H9 (cell line): ENCODE measurements at regions not wholly inside any gene's neighbourhood (a gene's known extent, or its start where the extent isn't known, plus 50 kb on each side); places are given as distances from the start of the nearest gene placed in this dataset.

Experiments
- DNase-seq: peaks from one replicate; pipeline ENCODE4 v3.0.0-alpha.2; 2017
- H2AFZ ChIP-seq: one replicate; pipeline ENCODE4 v1.6.1; 2013; ENCODE audit warnings: mild to moderate bottlenecking, low read length, control low read depth, moderate library complexity
- H2AK5ac ChIP-seq: 2 replicates; pipeline ENCODE4 v1.6.1; 2013; ENCODE audit warnings: low read length, control low read depth, mixed read lengths; ENCODE audit not compliant: insufficient read length
- H2BK120ac ChIP-seq: one replicate; pipeline ENCODE4 v1.6.1; 2013; ENCODE audit warnings: low read depth, mild to moderate bottlenecking, low read length, control low read depth, inconsistent platforms; ENCODE audit not compliant: poor library complexity, severe bottlenecking
- H2BK12ac ChIP-seq: 2 replicates; pipeline ENCODE4 v1.6.1; 2013; ENCODE audit warnings: low read length, control low read depth, mixed read lengths, low read depth; ENCODE audit not compliant: insufficient read length
- H2BK15ac ChIP-seq: 2 replicates; pipeline ENCODE4 v1.6.1; 2013; ENCODE audit warnings: low read depth, low read length, control low read depth
- H2BK20ac ChIP-seq: one replicate; pipeline ENCODE4 v1.6.1; 2013; ENCODE audit warnings: low read depth, mild to moderate bottlenecking, low read length, control low read depth, inconsistent platforms; ENCODE audit not compliant: poor library complexity, severe bottlenecking
- H2BK5ac ChIP-seq: 2 replicates; pipeline ENCODE4 v1.6.1; 2013; ENCODE audit warnings: low read length, control low read depth, mixed read lengths; ENCODE audit not compliant: insufficient read length
- H3K14ac ChIP-seq: 2 replicates; pipeline ENCODE4 v1.6.1; 2013; ENCODE audit warnings: low read length, control low read depth; ENCODE audit not compliant: insufficient read depth
- H3K18ac ChIP-seq: 2 replicates; pipeline ENCODE4 v1.6.1; 2013; ENCODE audit warnings: low read depth, mild to moderate bottlenecking, mixed read lengths, low read length, control low read depth; ENCODE audit not compliant: insufficient read length
- H3K23ac ChIP-seq: 2 replicates; pipeline ENCODE4 v1.6.1; 2013; ENCODE audit warnings: low read length, control low read depth, mixed read lengths, low read depth; ENCODE audit not compliant: insufficient read length
- H3K23me2 ChIP-seq: 2 replicates; pipeline ENCODE4 v1.6.1; 2013; ENCODE audit warnings: low read depth, mild to moderate bottlenecking, mixed read lengths, low read length, control low read depth; ENCODE audit not compliant: insufficient read length, poor library complexity, severe bottlenecking
- H3K27ac ChIP-seq: 2 replicates; pipeline ENCODE4 v1.5.1; 2013; ENCODE audit warnings: low read length, control low read depth, mixed read lengths, low read depth; ENCODE audit not compliant: insufficient read length
- H3K27me3 ChIP-seq: 2 replicates; pipeline ENCODE4 v1.6.1; 2013; ENCODE audit warnings: low read length, control low read depth, inconsistent platforms; ENCODE audit not compliant: insufficient read depth
- H3K4ac ChIP-seq: 2 replicates; pipeline ENCODE4 v1.6.1; 2013; ENCODE audit warnings: low read depth, mild to moderate bottlenecking, control low read depth, inconsistent platforms, low read length, moderate library complexity
- H3K4me1 ChIP-seq: 2 replicates; pipeline ENCODE4 v1.6.1; 2013; ENCODE audit warnings: low read length, control low read depth, inconsistent platforms; ENCODE audit not compliant: insufficient read depth
- H3K4me2 ChIP-seq: 2 replicates; pipeline ENCODE4 v1.6.1; 2013; ENCODE audit warnings: low read length, control low read depth, mixed read lengths; ENCODE audit not compliant: insufficient read length, insufficient read depth
- H3K56ac ChIP-seq: 2 replicates; pipeline ENCODE4 v1.6.1; 2013; ENCODE audit warnings: low read depth, mild to moderate bottlenecking, mixed read lengths, low read length, control low read depth; ENCODE audit not compliant: insufficient read length
- H3K79me1 ChIP-seq: 2 replicates; pipeline ENCODE4 v1.6.1; 2013; ENCODE audit warnings: low read depth, mild to moderate bottlenecking, moderate library complexity, low read length, control low read depth, inconsistent platforms; ENCODE audit not compliant: insufficient read depth, poor library complexity, severe bottlenecking
- H3K79me2 ChIP-seq: 2 replicates; pipeline ENCODE4 v1.6.1; 2013; ENCODE audit warnings: low read length, control low read depth, inconsistent platforms; ENCODE audit not compliant: insufficient read depth
- H3K9ac ChIP-seq: 2 replicates; pipeline ENCODE4 v1.6.1; 2013; ENCODE audit warnings: low read length, control low read depth, mixed read lengths; ENCODE audit not compliant: insufficient read length; ENCODE audit errors: extremely low read depth
- H3K9me3 ChIP-seq: one replicate; pipeline ENCODE4 v1.6.1; 2013; ENCODE audit warnings: low read depth, low read length, inconsistent platforms; ENCODE audit not compliant: control insufficient read depth
- H3T11ph ChIP-seq: one replicate; pipeline ENCODE4 v1.6.1; 2013; ENCODE audit warnings: mild to moderate bottlenecking, low read length, control low read depth, inconsistent platforms
- H4K20me1 ChIP-seq: one replicate; pipeline ENCODE4 v1.6.1; 2013; ENCODE audit not compliant: control insufficient read depth, insufficient read length, insufficient read depth
- H4K5ac ChIP-seq: 2 replicates; pipeline ENCODE4 v1.6.1; 2013; ENCODE audit warnings: low read depth, mild to moderate bottlenecking, mixed read lengths, low read length, control low read depth; ENCODE audit not compliant: insufficient read length
- H4K8ac ChIP-seq: replicated peaks from 2 replicates; pipeline ENCODE4 v1.6.1; 2013; ENCODE audit warnings: low read length, control low read depth, mixed read lengths, low read depth; ENCODE audit not compliant: insufficient read length
- H4K91ac ChIP-seq: 2 replicates; pipeline ENCODE4 v1.6.1; 2013; ENCODE audit warnings: low read depth, mild to moderate bottlenecking, moderate library complexity, mixed read lengths, low read length, control low read depth; ENCODE audit not compliant: insufficient read length
- H3K27ac Mint-ChIP-seq, 3 experiments: 2 replicates in 2 of 3; 3 replicates in 1 of 3; pipeline ENCODE4 v1.8.0; 2020 to 2021; ENCODE audit warnings: mixed read lengths in 3 of 3, mild to moderate bottlenecking in 1 of 3, moderate library complexity in 1 of 3
- H3K27me3 Mint-ChIP-seq: 2 replicates; pipeline ENCODE4 v1.8.0; 2021; ENCODE audit warnings: low read depth, mild to moderate bottlenecking, moderate library complexity, mixed read lengths
- H3K36me3 Mint-ChIP-seq, 3 experiments: 2 replicates in 2 of 3; 3 replicates in 1 of 3; pipeline ENCODE4 v1.8.0; 2020 to 2021; ENCODE audit warnings: low read depth in 3 of 3, mixed read lengths in 3 of 3; ENCODE audit not compliant: insufficient read depth in 1 of 3
- H3K4me1 Mint-ChIP-seq, 2 experiments: 2 replicates each; pipeline ENCODE4 v1.8.0; 2020; ENCODE audit warnings: mixed read lengths in 2 of 2
- H3K4me3 Mint-ChIP-seq, 2 experiments: 2 replicates in 1 of 2; 3 replicates in 1 of 2; pipeline ENCODE4 v1.8.0; 2020 to 2021; ENCODE audit warnings: mild to moderate bottlenecking in 2 of 2, mixed read lengths in 2 of 2, moderate library complexity in 1 of 2
- H3K9me3 Mint-ChIP-seq, 2 experiments: 2 replicates in 1 of 2; 3 replicates in 1 of 2; pipeline ENCODE4 v1.8.0; 2020; ENCODE audit warnings: mild to moderate bottlenecking in 2 of 2, mixed read lengths in 2 of 2, moderate library complexity in 1 of 2
- CTCF ChIP-seq: fragments of 200-600 bp; sonication (generic); conservative IDR thresholded peaks from 3 replicates; pipeline ENCODE4 v1.8.0; 2021; ENCODE audit warnings: antibody characterized with exemption, mild to moderate bottlenecking

- H3K18ac ChIP-seq = no peak overlapping the region
- no peaks in the 10 kb centered on the region for H3K27me3 ChIP-seq
- H2BK5ac ChIP-seq = no peak overlapping the region
- no peak overlapping the region for H4K5ac ChIP-seq
- H3K23me2 ChIP-seq = no peaks in the 10 kb centered on the region
- H3K14ac ChIP-seq = no peak overlapping the region
- TF ChIP-seq CTCF = no peak
- no peak overlapping the region for H4K91ac ChIP-seq
- H3T11ph ChIP-seq = no peak overlapping the region
- no peak overlapping the region for H4K8ac ChIP-seq
- Mint-ChIP-seq H3K27me3 (no peaks in the 10 kb centered on the region), H3K4me3 (no peak overlapping the region), H3K27ac (no peak overlapping the region), H3K9me3 (peaks cover 4 to 7% of the 10 kb centered on the region in 2 experiments; a peak in 3 of 5 replicates), H3K36me3 (peaks cover 0 to 6% (median 0%) of the 10 kb centered on the region in 3 experiments; a peak in 3 of 7 replicates), H3K4me1 (no peaks in the 10 kb centered on the region)
- H3K4me1 ChIP-seq = no peaks in the 10 kb centered on the region
- H2BK12ac ChIP-seq = no peak overlapping the region
- no peak overlapping the region for H2BK20ac ChIP-seq
- no peaks in the 10 kb centered on the region for H3K79me1 ChIP-seq
- no peak for DNase-seq
- H3K4me2 ChIP-seq = no peak overlapping the region
- H2BK15ac ChIP-seq = no peak overlapping the region
- no peak overlapping the region for H3K23ac ChIP-seq
- H2BK120ac ChIP-seq = no peak overlapping the region
- no peak overlapping the region for H2AFZ ChIP-seq
- H2AK5ac ChIP-seq = no peak overlapping the region
- no peak overlapping the region for H3K27ac ChIP-seq
- H3K79me2 ChIP-seq = no peaks in the 10 kb centered on the region
- H3K56ac ChIP-seq = no peak overlapping the region
- H3K9me3 ChIP-seq = no peaks in the 10 kb centered on the region
- H3K9ac ChIP-seq = no peak overlapping the region
- H3K4ac ChIP-seq = no peak overlapping the region
- no peaks in the 10 kb centered on the region for H4K20me1 ChIP-seq
These were observed 588.3 kb upstream of the SLITRK1 start for GRCh38 chr13:84470528-84470927.
